OCI-LY3 (cell line): ENCODE measurements at regions not wholly inside any gene's neighbourhood (a gene's known extent, or its start where the extent isn't known, plus 50 kb on each side); places are given as distances from the start of the nearest gene placed in this dataset.

Experiments used
- H2AFZ ChIP-seq: fragments of 200-600, 300-600 bp; shearing (Covaris generic); 2 replicates; pipeline ENCODE4 v1.6.0; 2014; ENCODE audit warnings: antibody characterized with exemption, low read depth, low read length
- H3K27ac ChIP-seq: fragments of 200-600, 300-600 bp; sonication (generic); 2 replicates; pipeline ENCODE4 v1.5.1; 2014; ENCODE audit warnings: mild to moderate bottlenecking, low read length, moderate library complexity, mixed read lengths
- H3K27me3 ChIP-seq: fragments of 200-600, 300-600 bp; sonication (generic); 2 replicates; pipeline ENCODE4 v1.6.1; 2014; ENCODE audit warnings: low read depth, low read length, mixed read lengths
- H3K36me3 ChIP-seq: fragments of 200-600, 300-600 bp; sonication (generic); replicated peaks from 2 replicates; pipeline ENCODE3; 2014; ENCODE audit warnings: low read depth, low read length, mixed read lengths
- H3K4me1 ChIP-seq: fragments of 300-600, 200-600 bp; sonication (generic); 2 replicates; pipeline ENCODE4 v1.6.1; 2014; ENCODE audit warnings: low read length, mixed read lengths
- H3K4me2 ChIP-seq: fragments of 200-600, 300-600 bp; sonication (generic); 2 replicates; pipeline ENCODE4 v1.6.1; 2014; ENCODE audit warnings: low read length, mixed read lengths
- H3K4me3 ChIP-seq: fragments of 300-600, 200-600 bp; sonication (generic); 2 replicates; pipeline ENCODE4 v1.5.1; 2014; ENCODE audit warnings: antibody characterized with exemption, mild to moderate bottlenecking, low read length, moderate library complexity
- H3K79me2 ChIP-seq: fragments of 300-600, 200-600 bp; shearing (Covaris generic); 2 replicates; pipeline ENCODE4 v1.6.1; 2014; ENCODE audit warnings: mild to moderate bottlenecking, low read length, mixed read lengths
- H3K9ac ChIP-seq: fragments of 300-600, 200-600 bp; shearing (Covaris generic); 2 replicates; pipeline ENCODE4 v1.6.0; 2014; ENCODE audit warnings: mild to moderate bottlenecking, low read length, moderate library complexity
- H3K9me3 ChIP-seq: fragments of 200-600, 300-600 bp; shearing (Covaris generic); 2 replicates; pipeline ENCODE4 v1.6.1; 2014; ENCODE audit warnings: low read length, mixed read lengths; ENCODE audit not compliant: insufficient read depth
- H4K20me1 ChIP-seq: fragments of 200-600, 300-600 bp; sonication (generic); 2 replicates; pipeline ENCODE4 v1.6.1; 2016; ENCODE audit warnings: low read length, mixed read lengths; ENCODE audit not compliant: insufficient read depth
- EZH2phosphoT487 ChIP-seq: fragments of 200-600 bp; shearing (Covaris generic); IDR thresholded peaks from 2 replicates; pipeline ENCODE4 v1.6.1; 2018; ENCODE audit warnings: antibody characterized with exemption, mixed run types, low read depth
- TF ChIP-seq, protein P1 (sequence below): fragments of 200-600, 300-600 bp; sonication (generic); IDR thresholded peaks from 2 replicates; pipeline ENCODE4 v1.5.1; 2014; ENCODE audit warnings: antibody characterized with exemption, low read length, low read depth

DNA sequence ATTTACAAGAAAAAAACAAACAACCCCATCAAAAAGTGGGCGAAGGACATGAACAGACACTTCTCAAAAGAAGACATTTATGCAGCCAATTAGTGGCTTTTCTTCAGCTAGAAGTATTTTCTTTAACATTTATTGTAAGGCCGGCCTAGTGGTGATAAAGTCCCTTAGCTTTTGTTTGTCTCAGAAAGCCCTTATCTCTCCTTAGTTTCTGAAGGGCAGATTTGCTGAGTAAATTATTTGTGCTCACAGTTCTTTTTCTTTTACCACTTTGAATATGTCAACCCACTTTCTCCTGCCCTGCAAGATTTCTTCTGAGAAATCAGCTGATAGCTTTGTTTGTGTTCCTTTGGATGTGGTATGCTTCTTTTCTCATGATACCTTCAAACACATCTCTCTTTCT lies 344.0 kb upstream of the SYNCRIP start:
- TF ChIP-seq EZH2phosphoT487, result no peak
- TF ChIP-seq, protein P1, sequence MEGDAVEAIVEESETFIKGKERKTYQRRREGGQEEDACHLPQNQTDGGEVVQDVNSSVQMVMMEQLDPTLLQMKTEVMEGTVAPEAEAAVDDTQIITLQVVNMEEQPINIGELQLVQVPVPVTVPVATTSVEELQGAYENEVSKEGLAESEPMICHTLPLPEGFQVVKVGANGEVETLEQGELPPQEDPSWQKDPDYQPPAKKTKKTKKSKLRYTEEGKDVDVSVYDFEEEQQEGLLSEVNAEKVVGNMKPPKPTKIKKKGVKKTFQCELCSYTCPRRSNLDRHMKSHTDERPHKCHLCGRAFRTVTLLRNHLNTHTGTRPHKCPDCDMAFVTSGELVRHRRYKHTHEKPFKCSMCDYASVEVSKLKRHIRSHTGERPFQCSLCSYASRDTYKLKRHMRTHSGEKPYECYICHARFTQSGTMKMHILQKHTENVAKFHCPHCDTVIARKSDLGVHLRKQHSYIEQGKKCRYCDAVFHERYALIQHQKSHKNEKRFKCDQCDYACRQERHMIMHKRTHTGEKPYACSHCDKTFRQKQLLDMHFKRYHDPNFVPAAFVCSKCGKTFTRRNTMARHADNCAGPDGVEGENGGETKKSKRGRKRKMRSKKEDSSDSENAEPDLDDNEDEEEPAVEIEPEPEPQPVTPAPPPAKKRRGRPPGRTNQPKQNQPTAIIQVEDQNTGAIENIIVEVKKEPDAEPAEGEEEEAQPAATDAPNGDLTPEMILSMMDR, result no peak
- H3K27me3 ChIP-seq, result no peaks in the 10 kb centered on the region
- no peak overlapping the region for H3K27ac ChIP-seq
- H3K9me3 ChIP-seq, result no peaks in the 10 kb centered on the region
- no peak overlapping the region for H3K4me3 ChIP-seq
- no peak overlapping the region for H2AFZ ChIP-seq
- H3K4me1 ChIP-seq, result peaks cover 8% of the 10 kb centered on the region
- H4K20me1 ChIP-seq, result no peaks in the 10 kb centered on the region
- H3K79me2 ChIP-seq, result no peaks in the 10 kb centered on the region
- no peak overlapping the region for H3K4me2 ChIP-seq
- no peak overlapping the region for H3K9ac ChIP-seq
- H3K36me3 ChIP-seq, result no peaks in the 10 kb centered on the region

GRCh38 chr6:85983032-85983659 lies 340.5 kb upstream of the SYNCRIP start:
- peak overlapping the region; percentile 32; the same call in 1 of the 2 replicates for H3K4me3 ChIP-seq
- no peak overlapping the region for H3K9ac ChIP-seq
- H3K27me3 ChIP-seq, result no peaks in the 10 kb centered on the region
- no peaks in the 10 kb centered on the region for H3K9me3 ChIP-seq
- H4K20me1 ChIP-seq, result no peaks in the 10 kb centered on the region
- peaks cover 8% of the 10 kb centered on the region for H3K4me1 ChIP-seq
- peak overlapping the region; percentile 23; the same call in 1 of the 2 replicates for H3K27ac ChIP-seq
- 0 out of 2 replicates have a peak overlapping the region, but pooled peaks have one; percentile 16 for H2AFZ ChIP-seq
- TF ChIP-seq EZH2phosphoT487, result no peak
- TF ChIP-seq, protein P1, result no peak
- H3K36me3 ChIP-seq, result no peaks in the 10 kb centered on the region
- no peaks in the 10 kb centered on the region for H3K79me2 ChIP-seq
- H3K4me2 ChIP-seq, result peak overlapping the region; percentile 61

GRCh38 chr6:85977661-85978060 lies 335.0 kb upstream of the SYNCRIP start:
- Histone ChIP-seq H3K27me3 (no peaks in the 10 kb centered on the region), H4K20me1 (no peaks in the 10 kb centered on the region), H3K79me2 (peaks cover 13% of the 10 kb centered on the region), H3K9ac (no peak overlapping the region), H3K4me2 (no peak overlapping the region), H3K9me3 (no peaks in the 10 kb centered on the region), H3K4me3 (no peak overlapping the region), H3K36me3 (peaks cover under 1% of the 10 kb centered on the region), H3K27ac (no peak overlapping the region), H3K4me1 (peaks cover 42% of the 10 kb centered on the region), H2AFZ (no peak overlapping the region)
- TF ChIP-seq, protein P1, result no peak
- TF ChIP-seq EZH2phosphoT487, result no peak

DNA sequence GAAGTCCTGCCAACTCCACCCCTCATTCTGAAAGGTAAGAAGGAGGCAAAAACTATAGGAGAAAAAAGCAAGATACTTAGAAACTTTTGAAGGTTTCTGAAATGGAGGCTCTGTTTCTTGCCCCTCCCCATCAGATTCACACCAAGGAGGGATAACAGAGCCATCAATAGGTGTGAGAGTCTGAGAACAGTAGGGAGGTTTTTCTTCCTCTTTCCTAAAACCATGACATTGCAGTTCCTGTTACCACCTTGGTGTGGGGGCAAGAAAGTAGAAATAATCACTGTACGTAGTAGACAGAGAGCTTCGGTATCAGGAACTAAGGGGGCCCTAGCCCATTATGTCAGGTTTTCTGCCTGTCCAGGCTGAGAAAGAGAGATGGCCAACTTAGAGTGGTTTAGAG lies 333.3 kb upstream of the SYNCRIP start:
- Histone ChIP-seq H3K4me2 (peak overlapping the region; percentile 59), H3K27ac (peak overlapping the region; percentile 95), H3K27me3 (no peaks in the 10 kb centered on the region), H3K9ac (peak overlapping the region; percentile 87), H3K4me1 (peaks cover 45% of the 10 kb centered on the region), H4K20me1 (no peaks in the 10 kb centered on the region), H3K36me3 (peaks cover 3% of the 10 kb centered on the region), H2AFZ (peak overlapping the region; percentile 81), H3K4me3 (peak overlapping the region; percentile 86), H3K9me3 (no peaks in the 10 kb centered on the region), H3K79me2 (peaks cover 13% of the 10 kb centered on the region)
- no peak for TF ChIP-seq EZH2phosphoT487
- TF ChIP-seq, protein P1, result no peak
